Trophoblast cell (in vitro differentiated cells and primary cell): ENCODE measurements at regions not wholly inside any gene's neighbourhood (a gene's known extent, or its start where the extent isn't known, plus 50 kb on each side); places are given as distances from the start of the nearest gene placed in this dataset.

Source experiments
- DNase-seq, 2 donors: peaks; one replicate each; pipeline ENCODE4 v3.0.0-alpha.2; 2016
- H2AFZ ChIP-seq: 2 replicates; pipeline ENCODE4 v1.6.1; 2013; ENCODE audit warnings: low read length, moderate library complexity, mild to moderate bottlenecking; ENCODE audit not compliant: insufficient read depth, poor library complexity
- H2AK5ac ChIP-seq: 2 replicates; pipeline ENCODE4 v1.6.1; 2013; ENCODE audit warnings: mild to moderate bottlenecking, low read length
- H2BK120ac ChIP-seq: 2 replicates; pipeline ENCODE4 v1.6.1; 2013; ENCODE audit warnings: low read length, mild to moderate bottlenecking, moderate library complexity; ENCODE audit not compliant: insufficient read depth, poor library complexity
- H2BK12ac ChIP-seq: 2 replicates; pipeline ENCODE4 v1.6.1; 2013; ENCODE audit warnings: mild to moderate bottlenecking, low read length, moderate library complexity
- H2BK5ac ChIP-seq: 2 replicates; pipeline ENCODE4 v1.6.1; 2013; ENCODE audit warnings: low read length, low read depth, moderate library complexity, mild to moderate bottlenecking; ENCODE audit not compliant: poor library complexity
- H3K14ac ChIP-seq: 2 replicates; pipeline ENCODE4 v1.6.1; 2013; ENCODE audit warnings: mild to moderate bottlenecking, low read length
- H3K18ac ChIP-seq: 2 replicates; pipeline ENCODE4 v1.6.1; 2013; ENCODE audit warnings: mild to moderate bottlenecking, low read length
- H3K23ac ChIP-seq: 2 replicates; pipeline ENCODE4 v1.6.1; 2013; ENCODE audit warnings: low read length
- H3K27ac ChIP-seq: 2 replicates; pipeline ENCODE4 v1.5.1; 2013; ENCODE audit warnings: low read depth, mild to moderate bottlenecking, inconsistent platforms, low read length, moderate library complexity
- H3K27me3 ChIP-seq: 2 replicates; pipeline ENCODE4 v1.6.1; 2013; ENCODE audit warnings: inconsistent platforms, mild to moderate bottlenecking, low read length, moderate library complexity; ENCODE audit not compliant: insufficient read depth
- H3K36me3 ChIP-seq, 2 experiments: 1 replicate in 1 of 2; 2 replicates in 1 of 2; pipeline ENCODE4 v1.6.1; 2013; ENCODE audit warnings: low read length in 2 of 2, mild to moderate bottlenecking in 2 of 2, moderate library complexity in 1 of 2; ENCODE audit not compliant: insufficient read depth in 2 of 2, control insufficient read depth in 1 of 2
- H3K4ac ChIP-seq: 2 replicates; pipeline ENCODE4 v1.6.1; 2013; ENCODE audit warnings: low read depth, mild to moderate bottlenecking, low read length, moderate library complexity
- H3K4me1 ChIP-seq, 2 experiments: 1 replicate in 1 of 2; 2 replicates in 1 of 2; pipeline ENCODE4 v1.6.1; 2013; ENCODE audit warnings: low read length in 2 of 2, mild to moderate bottlenecking in 2 of 2, moderate library complexity in 1 of 2; ENCODE audit not compliant: insufficient read depth in 2 of 2, control insufficient read depth in 1 of 2
- H3K4me2 ChIP-seq: 2 replicates; pipeline ENCODE4 v1.6.1; 2013; ENCODE audit warnings: inconsistent platforms, mild to moderate bottlenecking, low read length, moderate library complexity
- H3K4me3 ChIP-seq: 2 replicates; pipeline ENCODE4 v1.5.1; 2013; ENCODE audit warnings: mild to moderate bottlenecking, low read depth, low read length, inconsistent platforms
- H3K79me1 ChIP-seq: one replicate; pipeline ENCODE4 v1.6.1; 2013; ENCODE audit warnings: low read length
- H3K79me2 ChIP-seq: 2 replicates; pipeline ENCODE4 v1.6.1; 2013; ENCODE audit warnings: low read length, mild to moderate bottlenecking; ENCODE audit not compliant: control insufficient read depth, insufficient read depth, poor library complexity
- H3K9ac ChIP-seq: 2 replicates; pipeline ENCODE4 v1.6.1; 2013; ENCODE audit warnings: mild to moderate bottlenecking, low read length
- H3K9me3 ChIP-seq: 2 replicates; pipeline ENCODE4 v1.6.1; 2013; ENCODE audit warnings: low read depth, mild to moderate bottlenecking, control low read depth, inconsistent platforms, low read length; ENCODE audit not compliant: insufficient read depth
- H4K12ac ChIP-seq: 2 replicates; pipeline ENCODE4 v1.6.1; 2013; ENCODE audit warnings: low read depth, mild to moderate bottlenecking, low read length, moderate library complexity
- H4K8ac ChIP-seq: 2 replicates; pipeline ENCODE4 v1.6.1; 2013; ENCODE audit warnings: low read depth, mild to moderate bottlenecking, low read length, moderate library complexity
- H4K91ac ChIP-seq: one replicate; pipeline ENCODE4 v1.6.1; 2013; ENCODE audit warnings: low read depth, mild to moderate bottlenecking, low read length, moderate library complexity
- WGBS: extraction: QIAGEN DNeasy Blood & Tissue Kit; methylation state at CpG from one replicate; pipeline ENCODE4 v1.1.7; 2013; ENCODE audit warnings: missing lambda C conversion rate; ENCODE audit not compliant: insufficient read length, insufficient coverage; ENCODE audit errors: extremely low coverage; 5-methylcytosine and 5-hydroxymethylcytosine counted together

- Histone ChIP-seq H2AK5ac (no peak overlapping the region), H3K18ac (peak overlapping the region; percentile 37), H4K91ac (no peak overlapping the region), H2AFZ (no peak overlapping the region), H3K9ac (no peak overlapping the region), H3K4me2 (no peak overlapping the region), H4K8ac (no peak overlapping the region), H2BK5ac (no peak overlapping the region), H3K27ac (no peak overlapping the region), H3K14ac (no peak overlapping the region), H3K36me3 (peaks cover 35 to 58% of the 10 kb centered on the region in 2 experiments), H3K79me1 (no peaks in the 10 kb centered on the region), H3K23ac (no peak overlapping the region), H2BK12ac (no peak overlapping the region), H3K4me1 (peaks cover 5% of the 10 kb centered on the region in 2 experiments), H3K79me2 (no peaks in the 10 kb centered on the region), H3K4me3 (no peak overlapping the region), H4K12ac (no peak overlapping the region), H3K27me3 (no peaks in the 10 kb centered on the region), H2BK120ac (no peak overlapping the region), H3K9me3 (peaks cover 3% of the 10 kb centered on the region), H3K4ac (no peak overlapping the region)
- WGBS, result no CpG with 5 or more reads among the region's 21 CpGs
- no peak for DNase-seq
These were observed 114.7 kb downstream of the NCOR2 start for GRCh38 chr12:124452576-124453331.

- no peaks in the 10 kb centered on the region for H3K79me1 ChIP-seq
- H3K4me1 ChIP-seq, result peaks cover 5% of the 10 kb centered on the region in 2 experiments
- no peak overlapping the region for H2AFZ ChIP-seq
- H3K23ac ChIP-seq, result no peak overlapping the region
- H3K27ac ChIP-seq, result no peak overlapping the region
- H3K79me2 ChIP-seq, result no peaks in the 10 kb centered on the region
- no peak overlapping the region for H3K9ac ChIP-seq
- DNase-seq, result no peak
- H2BK12ac ChIP-seq, result no peak overlapping the region
- no peak overlapping the region for H4K8ac ChIP-seq
- WGBS, result no CpG with 5 or more reads among the region's 12 CpGs
- no peak overlapping the region for H3K14ac ChIP-seq
- H2BK120ac ChIP-seq, result no peak overlapping the region
- no peak overlapping the region for H3K4me2 ChIP-seq
- no peak overlapping the region for H3K4me3 ChIP-seq
- H3K18ac ChIP-seq, result no peak overlapping the region
- H3K36me3 ChIP-seq, result peaks cover 35 to 55% of the 10 kb centered on the region in 2 experiments
- no peak overlapping the region for H2BK5ac ChIP-seq
- no peak overlapping the region for H2AK5ac ChIP-seq
- no peaks in the 10 kb centered on the region for H3K27me3 ChIP-seq
- H3K9me3 ChIP-seq, result peaks cover 3% of the 10 kb centered on the region
- H4K12ac ChIP-seq, result no peak overlapping the region
- H4K91ac ChIP-seq, result no peak overlapping the region
- H3K4ac ChIP-seq, result no peak overlapping the region
These were observed 115.7 kb downstream of the NCOR2 start for GRCh38 chr12:124451637-124452243.

- Histone ChIP-seq H3K23ac (no peak overlapping the region), H3K36me3 (peaks cover 30 to 53% of the 10 kb centered on the region in 2 experiments), H2AK5ac (no peak overlapping the region), H4K91ac (no peak overlapping the region), H3K27me3 (no peaks in the 10 kb centered on the region), H3K79me1 (no peaks in the 10 kb centered on the region), H3K4me1 (peaks cover 5% of the 10 kb centered on the region in 2 experiments), H4K8ac (no peak overlapping the region), H3K14ac (no peak overlapping the region), H3K18ac (no peak overlapping the region), H2BK5ac (no peak overlapping the region), H3K4ac (no peak overlapping the region), H4K12ac (no peak overlapping the region), H3K4me3 (no peak overlapping the region), H2AFZ (no peak overlapping the region), H3K27ac (no peak overlapping the region), H2BK12ac (no peak overlapping the region), H3K9me3 (peaks cover 3% of the 10 kb centered on the region), H2BK120ac (no peak overlapping the region), H3K79me2 (no peaks in the 10 kb centered on the region), H3K4me2 (no peak overlapping the region), H3K9ac (no peak overlapping the region)
- no peak for DNase-seq
- WGBS, result no CpG with 5 or more reads among the region's 11 CpGs
These were observed 116.4 kb downstream of the NCOR2 start for GRCh38 chr12:124451016-124451415.

- no CpG with 5 or more reads among the region's 15 CpGs for WGBS
- Histone ChIP-seq H3K18ac (peak overlapping the region; percentile 1), H3K9me3 (peaks cover 3% of the 10 kb centered on the region), H4K8ac (no peak overlapping the region), H3K36me3 (peaks cover 30 to 54% of the 10 kb centered on the region in 2 experiments), H2BK5ac (no peak overlapping the region), H3K27me3 (no peaks in the 10 kb centered on the region), H2AFZ (no peak overlapping the region), H3K4me2 (no peak overlapping the region), H3K79me2 (no peaks in the 10 kb centered on the region), H2BK12ac (no peak overlapping the region), H3K14ac (no peak overlapping the region), H3K23ac (no peak overlapping the region), H2BK120ac (no peak overlapping the region), H3K27ac (no peak overlapping the region), H3K79me1 (no peaks in the 10 kb centered on the region), H3K4ac (no peak overlapping the region), H2AK5ac (no peak overlapping the region), H3K4me3 (no peak overlapping the region), H4K91ac (no peak overlapping the region), H4K12ac (no peak overlapping the region), H3K9ac (no peak overlapping the region), H3K4me1 (peaks cover 5% of the 10 kb centered on the region in 2 experiments)
- DNase-seq, result no peak
These were observed 117.0 kb downstream of the NCOR2 start for GRCh38 chr12:124450376-124450750.
